ENCODE measurements at regions not wholly inside any gene's neighbourhood (a gene's known extent, or its start where the extent isn't known, plus 50 kb on each side); places are given as distances from the start of the nearest gene placed in this dataset.

DNA sequence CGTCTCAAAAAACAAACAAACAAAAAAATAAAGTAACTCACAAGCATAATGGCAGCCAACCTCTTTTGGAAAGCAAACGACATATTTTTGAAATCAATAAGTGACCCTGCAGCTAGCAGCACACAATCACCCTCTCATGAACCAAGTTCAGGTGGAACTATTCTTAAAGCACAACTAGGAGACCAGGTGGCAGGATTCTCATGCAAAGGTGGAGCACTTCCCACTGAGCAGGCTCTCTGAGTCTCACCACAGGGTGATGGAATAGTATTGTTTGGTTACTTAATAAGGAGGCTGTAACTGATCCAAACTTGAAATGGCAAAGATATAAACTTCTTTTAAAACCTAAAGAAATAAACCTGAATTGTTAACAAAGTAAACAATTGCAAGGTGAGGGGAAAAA lies 1293.1 kb downstream of the PCDH19 start:
- H4K20me1 ChIP-seq (ENCODE audit: insufficient read depth), result no peaks in the 10 kb centered on the region
- BruUV-seq (replicated peaks), result no TSS peak
- no peak overlapping the region for H3K9ac ChIP-seq (ENCODE audit: low read length)
- ChIA-PET CTCF (no interaction called here), POLR2A (no interaction called here), RAD21 (ENCODE audit: low non-redundant PET in 1 of 2, low total read pairs in 2 of 2, uncharacterized antibody in 2 of 2, unreplicated experiment in 2 of 2) (no interaction called here)
- no peak overlapping the region for H3K4me2 ChIP-seq (ENCODE audit: low read length)
- no peaks in the 10 kb centered on the region for H3K36me3 ChIP-seq (ENCODE audit: control insufficient read depth in 1 of 2, insufficient read depth in 2 of 2, low read length in 2 of 2)
- no peak overlapping the region for H2AFZ ChIP-seq (ENCODE audit: low read depth, low read length, poor library complexity, severe bottlenecking)
- no peak overlapping the region for H3K4me3 ChIP-seq (replicated peaks in 1 of 2; ENCODE audit: low read depth in 1 of 2, low read length in 2 of 2)
- TF ChIP-seq POLR2AphosphoS5 (IDR thresholded peaks at IDR 0.05; ENCODE audit: low read depth, low read length) (no peak), TCF7L2 (IDR thresholded peaks at IDR 0.05; ENCODE audit: borderline replicate concordance, extremely low read depth, insufficient read depth, insufficient read length) (no peak), RAD21 (IDR thresholded peaks at IDR 0.05; ENCODE audit: low read depth) (no peak), ELF1 (IDR thresholded peaks at IDR 0.05; ENCODE audit: borderline replicate concordance, low read depth) (no peak), CEBPB (IDR thresholded peaks at IDR 0.05; ENCODE audit: low read depth) (no peak), SIN3A (IDR thresholded peaks at IDR 0.05; ENCODE audit: low read depth) (no peak), YY1 (IDR thresholded peaks at IDR 0.05; ENCODE audit: extremely low read depth, insufficient replicate concordance, low read depth, low read length) (no peak), JUND (IDR thresholded peaks at IDR 0.05) (no peak), ZNF274 (IDR thresholded peaks at IDR 0.05; ENCODE audit: low read depth, low read length) (no peak), EGR1 (IDR thresholded peaks at IDR 0.05; ENCODE audit: low read depth) (no peak), ZFX (IDR thresholded peaks at IDR 0.05) (no peak), FOSL1 (IDR thresholded peaks at IDR 0.05; ENCODE audit: low read depth) (no peak), POLR2A (IDR thresholded peaks at IDR 0.05; ENCODE audit: borderline replicate concordance, extremely low read depth, insufficient read depth, insufficient read length) (no peak), EZH2phosphoT487 (IDR thresholded peaks at IDR 0.05; ENCODE audit: borderline replicate concordance) (no peak), CBX3 (IDR thresholded peaks at IDR 0.05; ENCODE audit: low read depth) (no peak)
- TF ChIP-seq, protein P1, sequence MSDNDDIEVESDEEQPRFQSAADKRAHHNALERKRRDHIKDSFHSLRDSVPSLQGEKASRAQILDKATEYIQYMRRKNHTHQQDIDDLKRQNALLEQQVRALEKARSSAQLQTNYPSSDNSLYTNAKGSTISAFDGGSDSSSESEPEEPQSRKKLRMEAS (IDR thresholded peaks at IDR 0.05), result no peak
- TF ChIP-seq, protein P2, sequence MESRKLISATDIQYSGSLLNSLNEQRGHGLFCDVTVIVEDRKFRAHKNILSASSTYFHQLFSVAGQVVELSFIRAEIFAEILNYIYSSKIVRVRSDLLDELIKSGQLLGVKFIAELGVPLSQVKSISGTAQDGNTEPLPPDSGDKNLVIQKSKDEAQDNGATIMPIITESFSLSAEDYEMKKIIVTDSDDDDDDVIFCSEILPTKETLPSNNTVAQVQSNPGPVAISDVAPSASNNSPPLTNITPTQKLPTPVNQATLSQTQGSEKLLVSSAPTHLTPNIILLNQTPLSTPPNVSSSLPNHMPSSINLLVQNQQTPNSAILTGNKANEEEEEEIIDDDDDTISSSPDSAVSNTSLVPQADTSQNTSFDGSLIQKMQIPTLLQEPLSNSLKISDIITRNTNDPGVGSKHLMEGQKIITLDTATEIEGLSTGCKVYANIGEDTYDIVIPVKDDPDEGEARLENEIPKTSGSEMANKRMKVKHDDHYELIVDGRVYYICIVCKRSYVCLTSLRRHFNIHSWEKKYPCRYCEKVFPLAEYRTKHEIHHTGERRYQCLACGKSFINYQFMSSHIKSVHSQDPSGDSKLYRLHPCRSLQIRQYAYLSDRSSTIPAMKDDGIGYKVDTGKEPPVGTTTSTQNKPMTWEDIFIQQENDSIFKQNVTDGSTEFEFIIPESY (IDR thresholded peaks at IDR 0.05; ENCODE audit: extremely low read depth, insufficient replicate concordance, low read length), result no peak
- TF ChIP-seq, protein P3, sequence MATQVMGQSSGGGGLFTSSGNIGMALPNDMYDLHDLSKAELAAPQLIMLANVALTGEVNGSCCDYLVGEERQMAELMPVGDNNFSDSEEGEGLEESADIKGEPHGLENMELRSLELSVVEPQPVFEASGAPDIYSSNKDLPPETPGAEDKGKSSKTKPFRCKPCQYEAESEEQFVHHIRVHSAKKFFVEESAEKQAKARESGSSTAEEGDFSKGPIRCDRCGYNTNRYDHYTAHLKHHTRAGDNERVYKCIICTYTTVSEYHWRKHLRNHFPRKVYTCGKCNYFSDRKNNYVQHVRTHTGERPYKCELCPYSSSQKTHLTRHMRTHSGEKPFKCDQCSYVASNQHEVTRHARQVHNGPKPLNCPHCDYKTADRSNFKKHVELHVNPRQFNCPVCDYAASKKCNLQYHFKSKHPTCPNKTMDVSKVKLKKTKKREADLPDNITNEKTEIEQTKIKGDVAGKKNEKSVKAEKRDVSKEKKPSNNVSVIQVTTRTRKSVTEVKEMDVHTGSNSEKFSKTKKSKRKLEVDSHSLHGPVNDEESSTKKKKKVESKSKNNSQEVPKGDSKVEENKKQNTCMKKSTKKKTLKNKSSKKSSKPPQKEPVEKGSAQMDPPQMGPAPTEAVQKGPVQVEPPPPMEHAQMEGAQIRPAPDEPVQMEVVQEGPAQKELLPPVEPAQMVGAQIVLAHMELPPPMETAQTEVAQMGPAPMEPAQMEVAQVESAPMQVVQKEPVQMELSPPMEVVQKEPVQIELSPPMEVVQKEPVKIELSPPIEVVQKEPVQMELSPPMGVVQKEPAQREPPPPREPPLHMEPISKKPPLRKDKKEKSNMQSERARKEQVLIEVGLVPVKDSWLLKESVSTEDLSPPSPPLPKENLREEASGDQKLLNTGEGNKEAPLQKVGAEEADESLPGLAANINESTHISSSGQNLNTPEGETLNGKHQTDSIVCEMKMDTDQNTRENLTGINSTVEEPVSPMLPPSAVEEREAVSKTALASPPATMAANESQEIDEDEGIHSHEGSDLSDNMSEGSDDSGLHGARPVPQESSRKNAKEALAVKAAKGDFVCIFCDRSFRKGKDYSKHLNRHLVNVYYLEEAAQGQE (IDR thresholded peaks at IDR 0.05; ENCODE audit: low read depth), result no peak
- TF ChIP-seq, protein P4, sequence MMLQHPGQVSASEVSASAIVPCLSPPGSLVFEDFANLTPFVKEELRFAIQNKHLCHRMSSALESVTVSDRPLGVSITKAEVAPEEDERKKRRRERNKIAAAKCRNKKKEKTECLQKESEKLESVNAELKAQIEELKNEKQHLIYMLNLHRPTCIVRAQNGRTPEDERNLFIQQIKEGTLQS (IDR thresholded peaks at IDR 0.05), result no peak
- H3K4me1 ChIP-seq (ENCODE audit: control insufficient read depth in 1 of 2, insufficient read depth in 2 of 2, low read length in 2 of 2), result no peaks in the 10 kb centered on the region
- no peaks in the 10 kb centered on the region for H3K79me2 ChIP-seq (ENCODE audit: insufficient read depth, low read length)
- intact Hi-C loops (cut with micrococcal nuclease), result no loop called here
- ATAC-seq (no peak), DNase-seq (ENCODE audit: low read depth, low spot score) (no peak)
- no peaks in the 10 kb centered on the region for H3K9me3 ChIP-seq (ENCODE audit: control insufficient read depth in 1 of 2, insufficient read depth in 1 of 2, low read depth in 1 of 2, low read length in 2 of 2)
- H3K27me3 ChIP-seq (ENCODE audit: insufficient read depth, low read length), result no peaks in the 10 kb centered on the region
- no peak overlapping the region for H3K27ac ChIP-seq (ENCODE audit: low read depth, low read length)
- no peaks in the 10 kb centered on the region for H3K9me2 ChIP-seq (ENCODE audit: insufficient read depth)
